ENCODE measurements at regions not wholly inside any gene's neighbourhood (a gene's known extent, or its start where the extent isn't known, plus 50 kb on each side); places are given as distances from the start of the nearest gene placed in this dataset.

- Mint-ChIP-seq H3K9me3 (no peaks in the 10 kb centered on the region), H3K4me3 (no peak overlapping the region), H3K27ac (no peak overlapping the region), H3K27me3 (peaks cover 2% of the 10 kb centered on the region), H3K4me1 (no peaks in the 10 kb centered on the region), H3K36me3 (ENCODE audit: low read depth) (no peaks in the 10 kb centered on the region)
- intact Hi-C loops (cut with micrococcal nuclease): no loop called here
- DNase-seq: no peak
Observed at GRCh38 chr21:36532769-36533467, 53.0 kb upstream of the CLDN14 start.

- Mint-ChIP-seq H3K4me3 (no peak overlapping the region), H3K27me3 (peaks cover 2% of the 10 kb centered on the region), H3K27ac (no peak overlapping the region), H3K9me3 (no peaks in the 10 kb centered on the region), H3K4me1 (no peaks in the 10 kb centered on the region), H3K36me3 (ENCODE audit: low read depth) (no peaks in the 10 kb centered on the region)
- no peak for DNase-seq
- intact Hi-C loops (cut with micrococcal nuclease): no loop called here
Observed at GRCh38 chr21:36533468-36533848, 53.5 kb upstream of the CLDN14 start.

GRCh38 chr21:36534656-36535055, 54.7 kb upstream of the CLDN14 start:
- intact Hi-C loops (cut with micrococcal nuclease): no loop called here
- Mint-ChIP-seq H3K27me3 (no peaks in the 10 kb centered on the region), H3K36me3 (ENCODE audit: low read depth) (no peaks in the 10 kb centered on the region), H3K4me3 (no peak overlapping the region), H3K4me1 (no peaks in the 10 kb centered on the region), H3K27ac (no peak overlapping the region), H3K9me3 (no peaks in the 10 kb centered on the region)
- no peak for DNase-seq

DNA sequence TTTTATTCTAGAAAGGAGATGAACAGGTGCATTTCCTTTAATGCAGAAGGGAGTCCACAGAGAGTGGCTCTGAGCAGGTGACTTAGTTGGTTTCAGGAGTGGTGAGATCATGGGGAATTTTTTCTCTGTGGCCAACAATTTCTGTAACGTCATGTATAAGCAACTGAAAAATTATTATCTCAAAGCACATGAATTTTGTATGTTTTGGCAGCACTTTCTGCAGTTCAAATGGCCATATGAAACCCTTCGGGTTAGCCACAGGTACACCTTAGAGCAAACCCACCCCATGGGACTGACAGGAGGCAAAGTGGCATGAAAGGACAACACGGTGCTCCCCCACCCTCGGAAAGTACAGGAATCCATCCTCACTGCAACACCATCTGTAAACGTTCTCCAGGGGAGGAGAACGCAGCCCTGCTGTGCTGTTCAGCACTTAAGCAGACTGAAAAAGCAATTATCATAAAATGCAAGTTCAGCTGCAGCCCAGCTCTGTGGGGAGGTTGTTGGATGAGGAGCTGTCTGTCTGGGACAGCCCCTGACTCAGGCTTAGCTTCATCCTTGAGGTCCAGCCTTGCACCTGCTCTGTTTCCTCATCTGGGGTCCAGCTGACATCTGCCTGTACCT, 55.8 kb upstream of the CLDN14 start:
- intact Hi-C loops (cut with micrococcal nuclease): no loop called here
- no peaks in the 10 kb centered on the region for H3K4me1 Mint-ChIP-seq
- no peak for DNase-seq
- no peaks in the 10 kb centered on the region for H3K27me3 Mint-ChIP-seq
- no peaks in the 10 kb centered on the region for H3K9me3 Mint-ChIP-seq
- no peaks in the 10 kb centered on the region for H3K36me3 Mint-ChIP-seq (ENCODE audit: low read depth)
- no peak overlapping the region for H3K27ac Mint-ChIP-seq
- H3K4me3 Mint-ChIP-seq: no peak overlapping the region

- Mint-ChIP-seq H3K4me3 (no peak overlapping the region), H3K4me1 (no peaks in the 10 kb centered on the region), H3K27me3 (peaks cover 8% of the 10 kb centered on the region), H3K36me3 (ENCODE audit: low read depth) (no peaks in the 10 kb centered on the region), H3K9me3 (no peaks in the 10 kb centered on the region), H3K27ac (no peak overlapping the region)
- no peak for DNase-seq
- intact Hi-C loops (cut with micrococcal nuclease): no loop called here
Observed at GRCh38 chr21:36538761-36539160, 58.8 kb upstream of the CLDN14 start.

GRCh38 chr21:36539434-36540150, 59.7 kb upstream of the CLDN14 start:
- no peaks in the 10 kb centered on the region for H3K9me3 Mint-ChIP-seq
- no peaks in the 10 kb centered on the region for H3K4me1 Mint-ChIP-seq
- peaks cover 8% of the 10 kb centered on the region for H3K27me3 Mint-ChIP-seq
- no peaks in the 10 kb centered on the region for H3K36me3 Mint-ChIP-seq (ENCODE audit: low read depth)
- H3K27ac Mint-ChIP-seq: no peak overlapping the region
- intact Hi-C loops (cut with micrococcal nuclease): no loop called here
- no peak for DNase-seq
- H3K4me3 Mint-ChIP-seq: no peak overlapping the region

- no peaks in the 10 kb centered on the region for H3K36me3 Mint-ChIP-seq (ENCODE audit: low read depth)
- intact Hi-C loops (cut with micrococcal nuclease): no loop called here
- no peak overlapping the region for H3K4me3 Mint-ChIP-seq
- no peak for DNase-seq
- no peaks in the 10 kb centered on the region for H3K9me3 Mint-ChIP-seq
- H3K4me1 Mint-ChIP-seq: no peaks in the 10 kb centered on the region
- peaks cover 8% of the 10 kb centered on the region for H3K27me3 Mint-ChIP-seq
- no peak overlapping the region for H3K27ac Mint-ChIP-seq
Observed at GRCh38 chr21:36540700-36541099, 60.8 kb upstream of the CLDN14 start.

DNA sequence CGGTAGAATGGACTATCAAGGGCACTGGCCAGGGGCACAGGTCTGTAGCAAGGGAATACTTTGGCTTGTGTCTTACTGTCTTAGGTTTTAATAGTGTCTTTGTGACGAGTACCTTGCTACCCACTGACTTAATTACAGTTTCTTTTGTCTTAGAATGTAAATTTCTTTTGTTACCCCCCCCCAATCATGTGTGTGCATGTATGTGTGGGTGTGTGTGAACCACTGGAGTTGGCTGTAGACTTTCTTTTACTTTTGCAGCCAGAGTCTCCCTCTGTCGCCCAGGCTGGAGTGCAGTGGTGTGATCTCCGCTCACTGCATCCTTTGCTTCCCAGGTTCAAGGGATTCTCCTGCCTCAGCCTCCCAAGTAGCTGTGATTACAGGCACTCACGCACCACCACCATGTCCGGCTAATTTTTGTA, 61.8 kb upstream of the CLDN14 start:
- Mint-ChIP-seq H3K9me3 (no peaks in the 10 kb centered on the region), H3K4me1 (no peaks in the 10 kb centered on the region), H3K27me3 (peaks cover 10% of the 10 kb centered on the region), H3K4me3 (no peak overlapping the region), H3K36me3 (ENCODE audit: low read depth) (no peaks in the 10 kb centered on the region), H3K27ac (no peak overlapping the region)
- intact Hi-C loops (cut with micrococcal nuclease): no loop called here
- no peak for DNase-seq

GRCh38 chr21:36542312-36543101, 62.6 kb upstream of the CLDN14 start:
- no peak for DNase-seq
- Mint-ChIP-seq H3K4me3 (no peak overlapping the region), H3K9me3 (no peaks in the 10 kb centered on the region), H3K27ac (no peak overlapping the region), H3K36me3 (ENCODE audit: low read depth) (no peaks in the 10 kb centered on the region), H3K4me1 (no peaks in the 10 kb centered on the region), H3K27me3 (peaks cover 12% of the 10 kb centered on the region)
- intact Hi-C loops (cut with micrococcal nuclease): no loop called here

- intact Hi-C loops (cut with micrococcal nuclease): loop anchor here (1.0 kb wide), 1 partner anchor 24 kb away; no protein-coding TSS in a partner anchor
- H3K9me3 Mint-ChIP-seq: no peaks in the 10 kb centered on the region
- H3K27ac Mint-ChIP-seq: no peak overlapping the region
- no peaks in the 10 kb centered on the region for H3K4me1 Mint-ChIP-seq
- H3K4me3 Mint-ChIP-seq: no peak overlapping the region
- H3K27me3 Mint-ChIP-seq: peaks cover 12% of the 10 kb centered on the region
- no peak for DNase-seq
- H3K36me3 Mint-ChIP-seq (ENCODE audit: low read depth): no peaks in the 10 kb centered on the region
Observed at GRCh38 chr21:36543924-36544323, 64.0 kb upstream of the CLDN14 start.

- H3K27me3 Mint-ChIP-seq: peaks cover 12% of the 10 kb centered on the region
- H3K4me1 Mint-ChIP-seq: no peaks in the 10 kb centered on the region
- intact Hi-C loops (cut with micrococcal nuclease): loop anchor here (1.0 kb wide), 1 partner anchor 24 kb away; no protein-coding TSS in a partner anchor
- no peaks in the 10 kb centered on the region for H3K36me3 Mint-ChIP-seq (ENCODE audit: low read depth)
- no peak overlapping the region for H3K27ac Mint-ChIP-seq
- no peaks in the 10 kb centered on the region for H3K9me3 Mint-ChIP-seq
- H3K4me3 Mint-ChIP-seq: no peak overlapping the region
- DNase-seq: no peak
Observed at GRCh38 chr21:36544545-36544944, 64.6 kb upstream of the CLDN14 start.

- H3K27ac Mint-ChIP-seq: no peak overlapping the region
- H3K4me1 Mint-ChIP-seq: no peaks in the 10 kb centered on the region
- intact Hi-C loops (cut with micrococcal nuclease): no loop called here
- no peak overlapping the region for H3K4me3 Mint-ChIP-seq
- peaks cover 12% of the 10 kb centered on the region for H3K27me3 Mint-ChIP-seq
- no peaks in the 10 kb centered on the region for H3K9me3 Mint-ChIP-seq
- no peaks in the 10 kb centered on the region for H3K36me3 Mint-ChIP-seq (ENCODE audit: low read depth)
- DNase-seq: no peak
Observed at GRCh38 chr21:36545776-36546511, 66.0 kb upstream of the CLDN14 start.

DNA sequence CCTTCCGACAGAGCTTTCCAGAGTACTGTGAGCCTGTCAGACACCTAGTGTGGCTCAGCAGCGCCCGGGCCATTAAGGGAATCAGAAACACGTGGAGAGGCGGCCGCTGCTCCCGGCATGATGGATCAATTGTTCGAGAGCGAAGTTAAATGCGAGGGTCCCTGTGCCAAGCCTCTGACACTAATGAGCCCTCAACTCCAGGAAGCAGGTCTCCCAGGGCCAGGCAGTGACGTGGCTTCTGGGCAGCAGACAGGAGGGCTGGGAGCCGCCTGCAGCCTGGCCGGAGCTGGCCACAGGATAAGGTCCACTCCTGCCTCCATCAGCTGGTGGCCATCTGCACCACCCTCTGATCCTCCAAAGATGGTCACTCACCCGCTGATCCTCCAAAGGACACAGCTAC, 67.5 kb upstream of the CLDN14 start:
- H3K27me3 Mint-ChIP-seq: peaks cover 7% of the 10 kb centered on the region
- intact Hi-C loops (cut with micrococcal nuclease): no loop called here
- H3K4me3 Mint-ChIP-seq: no peak overlapping the region
- no peak for DNase-seq
- H3K27ac Mint-ChIP-seq: no peak overlapping the region
- no peaks in the 10 kb centered on the region for H3K4me1 Mint-ChIP-seq
- no peaks in the 10 kb centered on the region for H3K36me3 Mint-ChIP-seq (ENCODE audit: low read depth)
- H3K9me3 Mint-ChIP-seq: no peaks in the 10 kb centered on the region

Data from activated CD4-positive, alpha-beta T cell treated with anti-CD3 and anti-CD28 coated beads, Interleukin-2, amount 10 ng/mL, durations not matched to agents 24 days and 14 days (primary cell).